Caki2 (cell line): ENCODE measurements at regions not wholly inside any gene's neighbourhood (a gene's known extent, or its start where the extent isn't known, plus 50 kb on each side); places are given as distances from the start of the nearest gene placed in this dataset.
"Not testable (repeated sequence)": the region's sequence is repeated elsewhere in the genome, so short reads cannot be mapped to it uniquely, and the experiment has no call there.

Source experiments
- DNase-seq: peaks from one replicate; pipeline ENCODE4 v3.0.0-alpha.2; 2015; ENCODE audit warnings: low read depth
- in situ Hi-C: cut with HindIII; loops from 2 replicates; pipeline ENCODE4 v1.10.0; 2016; ENCODE audit warnings: low sequenced_read_pairs, low pct_unique_long_range_greater_than_20kb, mixed read lengths

DNA sequence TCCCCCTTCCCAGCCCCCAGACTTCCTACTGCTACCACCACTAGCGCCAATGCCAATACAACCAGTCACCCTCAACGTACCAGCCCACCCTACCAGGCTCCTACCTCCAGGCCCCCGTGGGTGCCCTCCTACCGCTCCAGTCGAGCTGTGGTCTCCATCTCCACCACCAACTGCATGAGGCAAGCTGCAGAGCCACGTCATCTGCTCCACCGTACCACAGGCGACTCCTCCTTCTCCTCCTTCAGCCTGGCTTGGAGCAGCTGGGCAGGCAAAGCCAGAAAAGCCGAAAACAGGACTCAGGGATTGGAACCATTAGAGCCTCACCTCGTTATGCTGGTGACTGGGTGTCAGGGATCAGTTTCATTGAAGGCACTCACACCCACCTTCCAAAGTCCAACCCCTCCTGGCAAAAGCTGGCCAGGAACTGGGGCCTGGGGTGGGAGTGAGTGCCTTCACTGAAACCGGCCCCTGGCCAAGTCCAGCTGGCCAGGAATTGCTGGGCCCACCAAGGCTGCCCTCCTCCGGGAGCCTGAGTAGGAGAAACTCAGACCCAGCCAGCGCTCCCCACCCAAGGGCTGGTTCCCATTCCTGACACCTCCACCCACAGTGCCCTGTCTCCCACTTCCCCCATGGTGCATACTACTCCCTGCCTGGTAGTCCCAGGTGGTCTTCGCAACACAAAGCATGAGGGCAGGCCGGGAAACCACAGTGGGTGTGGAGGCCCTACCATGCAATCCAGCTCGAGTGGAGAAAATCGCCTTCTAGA lies 176.2 kb downstream of the USP22 start:
- DNase-seq, in situ Hi-C loops: not testable (repeated sequence)

DNA sequence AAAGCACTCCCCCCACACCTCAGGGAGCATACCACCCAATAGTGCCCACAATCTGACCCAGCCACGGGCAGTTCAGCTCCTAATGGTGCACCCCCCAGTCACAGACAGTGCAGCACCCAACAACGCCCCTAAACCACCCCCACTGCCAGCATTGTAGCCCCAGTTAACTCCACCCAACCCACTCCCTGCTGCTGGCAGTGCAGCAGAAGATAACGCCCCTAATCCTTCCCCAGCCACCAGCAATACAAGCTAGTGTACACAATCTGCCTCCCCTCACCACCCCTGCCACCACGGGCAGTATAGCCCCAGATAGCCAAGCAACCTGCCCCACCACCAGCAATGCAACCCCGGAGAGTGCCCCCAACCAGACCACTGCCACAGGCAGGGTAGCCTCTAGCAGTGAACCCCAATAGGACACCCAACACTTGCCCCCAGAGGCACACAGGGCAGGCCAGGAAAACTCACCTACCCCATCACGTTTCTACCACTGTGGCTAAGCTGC lies 175.3 kb downstream of the USP22 start:
- in situ Hi-C loops, result not testable (repeated sequence)

DNA sequence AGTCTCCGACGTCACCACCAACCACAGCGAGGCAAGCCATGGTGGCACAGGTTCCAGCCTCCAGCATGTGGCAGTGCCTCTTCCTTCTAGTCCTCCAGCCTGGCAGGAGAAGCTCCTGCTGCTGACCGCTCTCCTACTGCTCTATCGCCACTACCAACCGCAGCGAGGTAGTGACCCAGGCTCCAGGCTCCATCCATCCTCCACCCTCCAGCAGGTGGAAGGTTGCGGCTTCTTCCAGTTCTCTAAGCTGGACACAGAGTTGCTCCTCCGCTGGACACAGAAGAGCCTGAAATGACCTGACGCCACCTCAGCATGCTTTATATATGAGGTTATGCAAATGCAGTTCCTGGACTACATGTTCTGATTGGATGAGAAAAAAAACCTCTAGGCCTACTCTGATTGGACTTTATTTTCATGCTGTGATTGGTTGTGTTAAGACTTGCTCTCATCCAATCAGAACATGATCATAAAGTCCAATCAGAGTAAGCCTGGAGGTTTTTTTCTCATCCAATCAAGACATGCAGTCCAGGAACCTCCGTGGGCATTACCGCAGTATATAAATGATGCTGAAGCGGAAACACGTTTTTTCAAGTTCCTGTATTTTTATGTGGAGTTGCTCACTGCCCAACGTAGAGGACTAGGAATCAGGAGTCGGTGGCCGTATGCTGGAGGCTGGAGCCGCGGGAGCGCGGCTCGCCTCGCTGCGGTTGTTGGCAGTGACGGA lies 174.7 kb downstream of the USP22 start:
- in situ Hi-C loops, result not testable (repeated sequence)
- peak; percentile 14 for DNase-seq

More for the DNA sequence above, 175.3 kb downstream of the USP22 start:
- DNase-seq, result not testable (repeated sequence)

DNA sequence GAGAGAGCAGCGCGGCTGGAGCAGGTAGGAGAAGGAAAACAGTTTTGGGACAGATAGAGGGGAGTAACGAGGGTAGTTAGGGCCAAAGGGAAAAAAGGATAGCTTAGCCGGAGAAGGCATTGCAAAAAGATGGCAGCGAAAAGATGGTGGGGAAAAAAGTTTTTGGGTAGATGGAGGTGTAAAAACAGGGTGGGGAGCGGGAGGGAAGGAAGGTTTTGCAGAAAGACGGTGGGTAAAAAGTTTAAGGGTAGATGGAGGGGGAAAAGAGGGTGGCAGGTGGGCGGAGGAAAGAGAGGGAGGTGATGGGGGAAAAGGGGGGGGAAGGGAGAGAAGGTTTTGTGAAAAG lies 174.2 kb downstream of the USP22 start:
- in situ Hi-C loops, DNase-seq: not testable (repeated sequence)

DNA sequence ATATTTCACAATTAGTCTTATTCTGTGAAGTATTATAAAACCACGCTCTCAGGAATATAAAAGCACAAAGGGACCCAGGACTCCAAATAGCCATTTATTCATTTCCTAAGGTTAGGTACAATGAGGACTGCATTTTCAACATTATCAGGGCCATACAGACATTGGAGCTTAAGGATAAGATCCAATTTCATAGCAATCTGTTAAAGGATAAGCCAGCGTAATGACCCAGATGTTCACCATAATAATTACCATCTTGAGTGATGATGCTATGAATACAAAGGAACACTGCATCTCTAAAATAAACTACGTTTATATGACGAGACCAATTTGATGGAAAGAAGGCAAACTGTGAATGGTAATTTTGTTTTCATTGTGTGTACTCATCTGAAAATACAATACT lies 169.6 kb downstream of the USP22 start:
- in situ Hi-C loops, DNase-seq: not testable (repeated sequence)

DNA sequence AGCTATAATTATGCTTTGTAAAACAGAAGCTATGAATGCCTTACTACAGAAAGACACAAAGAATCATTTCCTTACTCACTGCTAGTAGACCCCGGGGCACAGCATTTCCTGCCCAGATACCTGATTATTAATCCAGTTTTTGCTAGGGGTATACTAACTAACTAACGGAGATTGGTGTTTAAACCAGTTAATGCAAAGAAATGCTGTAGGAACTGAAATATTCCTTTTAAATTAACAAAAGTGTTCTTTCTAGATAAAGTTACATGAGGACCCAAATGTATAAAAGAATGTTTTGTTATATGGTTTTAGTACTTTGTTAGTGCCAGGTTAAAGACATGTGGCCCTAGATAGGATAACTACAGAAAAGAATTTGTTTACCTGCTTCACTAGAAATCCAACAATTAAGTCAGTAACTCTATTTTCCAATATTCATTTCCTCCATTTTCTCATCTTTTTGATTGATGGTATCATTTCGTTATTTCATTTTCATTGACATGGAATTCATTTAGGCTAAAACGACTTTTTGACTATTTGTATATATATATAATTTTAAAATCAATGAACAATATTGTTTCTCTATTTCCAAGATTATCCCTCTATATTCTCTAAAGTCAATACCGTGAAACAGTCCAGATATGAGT lies 169.0 kb downstream of the USP22 start:
- in situ Hi-C loops, result not testable (repeated sequence)

DNA sequence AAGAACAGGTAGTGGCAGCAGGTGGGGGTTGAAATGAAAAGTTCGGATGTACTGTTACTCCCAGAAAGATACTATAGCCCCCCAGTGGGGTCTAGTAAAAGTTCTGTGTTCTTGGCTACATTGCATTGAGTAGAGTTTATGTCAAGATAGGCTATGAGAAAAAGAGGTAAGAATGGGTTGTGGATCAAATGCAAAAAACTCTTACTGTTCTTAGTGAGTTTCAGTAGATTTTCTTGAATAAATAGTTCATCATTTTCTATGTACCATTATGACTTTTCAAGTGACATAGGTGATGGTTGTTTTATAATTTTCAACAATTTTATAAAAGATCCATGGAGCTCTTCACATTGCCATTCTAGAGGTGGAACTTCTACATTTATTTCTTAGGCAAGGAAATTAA lies 165.4 kb downstream of the USP22 start:
- in situ Hi-C loops, DNase-seq: not testable (repeated sequence)

More for the DNA sequence above, 169.0 kb downstream of the USP22 start:
- not testable (repeated sequence) for DNase-seq

DNA sequence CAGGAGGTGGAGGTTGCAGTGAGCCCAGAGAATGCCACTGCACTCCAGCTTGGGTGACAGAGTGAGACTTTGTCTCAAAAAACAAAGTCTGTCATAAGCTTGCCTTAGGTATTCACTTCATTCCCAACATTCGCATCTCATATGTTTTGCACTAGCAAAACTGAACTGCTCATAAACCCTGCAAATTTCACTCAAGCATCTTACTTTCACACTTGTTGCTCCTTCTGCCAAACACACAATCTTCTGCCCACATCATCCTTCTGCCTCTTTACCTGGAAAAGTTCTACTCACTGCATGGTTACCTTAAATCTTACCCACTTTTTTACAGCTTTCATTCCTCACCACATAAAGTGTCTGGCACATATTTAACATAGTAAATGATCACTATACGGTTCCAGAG lies 152.5 kb downstream of the USP22 start:
- DNase-seq, result no peak
- in situ Hi-C loops, result no loop called here

DNA sequence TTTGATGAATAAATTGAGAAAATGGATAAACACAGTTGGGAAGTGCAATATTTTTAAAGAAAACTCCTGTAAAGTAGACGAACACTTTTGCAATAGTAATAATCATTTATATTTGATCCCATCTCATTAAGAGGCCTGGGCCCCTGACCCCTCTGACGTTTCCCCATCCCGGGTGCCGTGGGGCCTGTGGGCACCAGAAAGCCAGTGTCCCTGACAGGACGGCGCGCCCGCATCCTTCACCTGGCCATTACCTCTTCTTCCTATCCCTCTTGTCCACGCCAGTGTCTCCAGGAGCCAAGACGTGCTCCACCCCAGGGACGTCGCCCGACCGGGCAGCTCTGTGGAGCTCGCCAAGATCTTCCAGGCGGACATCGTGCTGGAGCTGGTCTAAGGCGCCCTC lies 147.4 kb downstream of the USP22 start:
- DNase-seq, in situ Hi-C loops: not testable (repeated sequence)

DNA sequence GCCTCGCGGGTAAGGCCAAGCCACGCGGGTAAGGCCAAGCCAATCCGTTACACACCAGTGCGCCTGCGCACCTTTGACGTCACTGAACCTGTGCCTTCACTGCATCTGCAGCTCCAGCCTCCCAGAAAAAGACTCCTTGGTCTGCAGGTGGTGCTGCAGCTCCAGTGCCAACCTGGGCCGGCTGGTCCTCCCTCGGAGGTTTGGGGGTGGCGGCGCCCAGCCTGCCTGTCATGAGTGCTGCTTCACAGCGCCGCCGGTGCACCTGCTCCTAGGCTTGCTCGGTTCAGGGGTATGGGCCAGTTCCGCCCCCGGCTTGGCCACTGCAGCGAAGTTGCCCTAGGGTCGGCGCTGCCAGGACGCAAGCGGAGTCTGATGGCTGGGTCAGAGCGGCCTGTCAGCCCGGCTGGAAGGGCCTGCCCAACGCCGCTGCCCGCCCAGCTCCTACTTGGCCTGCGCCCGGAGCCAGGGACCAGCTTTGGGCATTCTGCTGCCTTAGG lies 146.6 kb downstream of the USP22 start:
- no peak for DNase-seq
- in situ Hi-C loops, result no loop called here

DNA sequence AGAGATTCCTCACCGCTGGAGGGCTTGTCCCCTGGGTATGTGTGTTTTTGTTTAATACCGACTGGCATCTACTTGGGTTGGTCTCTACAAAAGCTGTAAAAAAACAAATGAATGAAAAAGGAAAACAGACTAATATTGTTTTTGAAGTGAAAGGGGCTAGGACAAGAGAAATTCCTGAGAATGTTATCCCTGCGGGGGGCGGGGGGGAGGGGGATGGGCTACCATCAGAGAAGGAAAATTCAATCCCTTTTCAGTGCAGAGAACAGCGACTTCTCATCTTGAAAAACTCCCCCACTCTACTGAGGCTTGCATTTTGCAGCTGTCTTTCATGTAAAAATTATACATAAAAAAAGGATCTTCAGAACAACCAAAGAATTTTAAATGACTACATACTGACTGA lies 144.1 kb downstream of the USP22 start:
- in situ Hi-C loops, DNase-seq: not testable (repeated sequence)

DNA sequence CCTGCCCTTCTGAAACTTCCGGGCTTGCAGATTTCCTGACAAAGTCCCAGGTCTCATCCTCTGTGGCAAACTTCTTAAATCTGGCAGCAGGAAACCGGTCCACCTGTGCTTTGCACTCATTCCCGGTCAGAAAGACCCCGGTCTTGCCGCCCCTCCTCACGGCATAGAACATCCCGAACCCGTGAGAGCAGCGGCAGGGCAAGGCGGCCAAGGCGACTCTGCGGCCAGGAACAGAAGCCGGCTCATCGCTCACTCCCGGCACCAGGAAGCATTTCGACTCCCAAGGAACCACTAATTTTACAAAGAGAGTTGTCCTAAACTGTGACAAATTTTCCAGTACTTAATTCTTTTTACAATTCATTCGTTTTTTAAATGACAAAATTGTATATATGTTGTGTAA lies 140.3 kb downstream of the USP22 start:
- in situ Hi-C loops, DNase-seq: not testable (repeated sequence)

DNA sequence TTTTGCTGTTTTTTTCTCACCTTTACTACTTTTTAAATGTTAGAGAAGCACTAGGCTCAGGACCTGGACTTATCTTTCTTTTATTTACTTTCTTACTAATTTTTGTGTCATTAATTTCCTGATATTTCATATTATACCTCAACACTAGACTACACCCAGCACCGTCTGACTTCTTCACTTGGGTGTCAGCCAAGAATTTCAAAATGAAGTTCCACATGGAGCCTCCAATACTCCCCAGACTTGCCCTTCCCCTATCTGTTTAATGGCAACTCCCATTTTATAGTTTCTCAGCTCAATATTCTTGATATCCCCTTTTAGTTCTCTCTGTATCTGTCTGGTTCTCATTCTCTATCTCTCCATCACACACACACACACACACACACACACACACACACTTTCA lies 139.3 kb downstream of the USP22 start:
- DNase-seq, in situ Hi-C loops: not testable (repeated sequence)

DNA sequence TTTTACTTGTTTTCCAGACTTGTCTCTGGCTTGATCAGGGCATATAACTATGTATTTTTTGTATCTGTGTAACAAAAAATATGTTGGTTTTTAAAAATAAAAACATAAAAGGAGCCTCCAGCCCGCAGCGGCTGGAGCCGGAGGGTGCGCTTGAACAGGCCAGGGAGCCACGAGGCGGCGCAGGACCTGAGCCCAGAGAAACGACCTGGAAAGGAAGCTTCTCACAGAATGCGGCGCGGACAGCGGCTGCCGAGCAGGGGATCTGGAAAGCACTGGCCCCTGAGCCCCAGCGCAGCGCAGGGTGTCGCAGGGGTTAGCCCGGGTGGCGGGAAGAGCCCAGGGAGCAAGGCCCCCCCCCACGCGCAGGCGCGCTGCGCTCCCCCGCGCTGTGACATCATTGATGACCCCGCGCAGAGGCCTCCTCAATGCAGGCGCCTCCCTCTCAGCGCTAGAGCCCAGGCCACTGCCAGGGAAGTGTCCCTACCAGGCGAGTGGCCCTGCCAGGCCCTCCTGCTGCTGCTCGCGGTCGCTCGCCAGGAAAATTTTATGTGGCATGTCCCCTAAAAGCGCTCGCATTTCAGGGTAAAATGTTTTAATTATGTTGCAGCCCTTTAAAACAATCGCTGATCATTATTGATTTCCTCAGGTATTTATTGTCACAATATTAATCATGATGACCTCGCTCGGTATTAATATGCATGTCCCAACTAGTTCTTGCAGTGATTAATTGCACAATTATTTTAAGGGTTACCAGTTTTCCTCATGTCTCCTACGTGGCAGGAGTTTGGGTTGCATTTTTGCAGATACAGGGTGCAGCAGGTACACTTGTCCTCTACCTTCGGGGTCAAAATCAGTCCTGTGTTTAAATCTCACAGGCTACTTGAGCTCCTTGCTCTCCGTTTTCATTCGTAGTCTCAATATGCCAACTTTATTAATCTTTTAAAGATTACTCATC lies 134.2 kb downstream of the USP22 start:
- in situ Hi-C loops, result no loop called here
- DNase-seq, result peak; percentile 89

DNA sequence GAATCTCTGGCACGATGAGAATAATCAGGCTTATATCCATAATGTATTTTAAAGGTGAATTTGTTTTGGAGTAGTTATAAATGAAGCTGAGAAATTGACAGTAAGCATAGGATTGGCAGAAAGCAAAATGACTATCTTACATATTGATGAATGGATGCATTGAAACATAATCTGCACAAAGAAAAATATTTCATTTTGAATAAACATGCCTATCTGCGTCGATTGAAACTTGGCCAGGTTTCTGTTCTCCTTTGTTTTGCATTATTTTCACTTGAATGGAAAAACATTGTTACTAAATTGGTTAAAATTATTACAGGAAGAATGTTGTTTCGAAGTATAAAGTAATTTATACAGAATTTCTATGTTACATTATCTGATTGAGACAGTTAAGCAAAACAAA lies 128.2 kb downstream of the USP22 start:
- in situ Hi-C loops, result no loop called here
- no peak for DNase-seq

DNA sequence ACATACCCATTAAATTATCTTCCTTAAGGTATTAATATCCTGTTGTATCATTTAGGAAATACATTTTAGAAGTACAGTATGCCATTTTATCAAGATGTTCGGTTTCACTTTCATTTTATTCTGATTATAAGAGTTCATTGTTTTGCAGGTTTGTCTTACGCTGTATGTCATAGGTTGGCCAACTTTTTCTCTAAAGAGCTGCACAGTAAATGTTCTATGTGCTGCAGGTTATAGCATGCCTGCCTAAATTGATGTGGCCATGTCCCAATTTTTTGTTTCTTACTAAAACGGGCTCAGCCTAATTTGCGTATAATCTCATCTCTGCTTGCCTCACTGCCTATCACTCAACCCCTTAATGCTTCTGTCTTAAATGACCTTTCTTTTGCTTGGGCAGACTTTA lies 126.4 kb downstream of the USP22 start:
- in situ Hi-C loops, result no loop called here

DNA sequence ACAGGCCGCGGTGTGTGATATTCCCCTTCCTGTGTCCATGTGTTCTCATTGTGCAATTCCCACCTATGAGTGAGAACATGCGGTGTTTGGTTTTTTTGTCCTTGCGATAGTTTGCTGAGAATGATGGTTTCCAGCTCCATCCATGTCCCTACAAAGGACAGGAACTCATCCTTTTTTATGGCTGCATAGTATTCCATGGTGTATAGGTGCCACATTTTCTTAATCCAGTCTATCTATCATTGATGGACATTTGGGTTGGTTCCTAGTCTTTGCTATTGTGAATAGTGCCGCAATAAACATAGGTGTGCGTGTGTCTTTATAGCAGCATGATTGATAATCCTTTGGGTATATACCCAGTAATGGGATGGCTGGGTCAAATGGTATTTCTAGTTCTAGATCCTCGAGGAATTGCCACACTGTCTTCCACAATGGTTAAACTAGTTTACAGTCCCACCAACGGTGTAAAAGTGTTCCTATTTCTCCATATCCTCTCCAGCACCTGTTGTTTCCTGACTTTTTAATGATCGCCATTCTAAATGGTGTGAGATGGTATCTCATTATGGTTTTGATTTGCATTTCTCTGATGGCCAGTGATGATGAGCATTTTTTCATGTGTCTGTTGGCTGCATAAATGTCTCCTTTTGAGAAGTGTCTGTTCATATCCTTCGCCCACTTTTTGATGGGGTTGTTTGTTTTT lies 125.1 kb downstream of the USP22 start:
- in situ Hi-C loops, DNase-seq: not testable (repeated sequence)

More for the DNA sequence above, 126.4 kb downstream of the USP22 start:
- DNase-seq, result no peak
